Spleen (tissue), 7 donors: ENCODE measurements at regions not wholly inside any gene's neighbourhood (a gene's known extent, or its start where the extent isn't known, plus 50 kb on each side); places are given as distances from the start of the nearest gene placed in this dataset.
"Not testable (repeated sequence)": the region's sequence is repeated elsewhere in the genome, so short reads cannot be mapped to it uniquely, and the experiment has no call there.

Source experiments
- CTCF ChIP-seq, 11 experiments: fragments of 200-600 bp in 7 of 11; fragments of 450-650 bp in 4 of 11; sonication (generic) in 4 of 11; IDR thresholded peaks in 8 of 11; conservative IDR thresholded peaks in 3 of 11; 1 replicate in 7 of 11; 2 replicates in 4 of 11; pipeline versions ENCODE4 v1.4.0 to v1.8.0; 2016 to 2021; ENCODE audit warnings: antibody characterized with exemption in 11 of 11, inconsistent platforms in 4 of 11, mild to moderate bottlenecking in 1 of 11
- POLR2A ChIP-seq, 3 donors: fragments of 450-650 bp; IDR thresholded peaks; one replicate each; pipeline ENCODE4 v1.5.1; 2017; ENCODE audit warnings: antibody characterized with exemption in 3 of 3, mild to moderate bottlenecking in 1 of 3
- donor health status: DM: no; HTN: no; CAD: no; lungs with moderate emphysema.
- donor health status: DM: no; HTN: no; CAD: no.
- donor health status: DM: no; HTN: no; CAD: no.

GRCh38 chr7:13274205-13274604, 586.8 kb downstream of the ARL4A start:
- not testable (repeated sequence) for TF ChIP-seq POLR2A (IDR thresholded peaks at IDR 0.05); CTCF (IDR thresholded peaks at IDR 0.05 in 8 of 11, conservative IDR thresholded peaks at IDR 0.05 in 3 of 11)
